Panc1 (cell line): ENCODE measurements at regions not wholly inside any gene's neighbourhood (a gene's known extent, or its start where the extent isn't known, plus 50 kb on each side); places are given as distances from the start of the nearest gene placed in this dataset.

Experiments used
- ATAC-seq: fragments of 200-7000 bp; cut with Tn5 transposase; 2 replicates; pipeline ENCODE4 v1.9.1; 2020; ENCODE audit warnings: mild to moderate bottlenecking, moderate library complexity
- BruUV-seq: library from RNA; stranded (reverse); fragments of 400-500 nt; replicated peaks from 2 replicates; lab custom pipeline; 2021; lab: Mats Ljungman, UMichigan
- CTCF ChIA-PET: fragments of 300-600 bp; sonication (Branson Sonifier 250); formaldehyde crosslinking; loops from one replicate; lab custom pipeline; 2022; ENCODE audit warnings: antibody characterized with exemption; lab: Charles Lee
- POLR2A ChIA-PET: fragments of 300-600 bp; sonication (Branson Sonifier 250); formaldehyde crosslinking; loops from one replicate; lab custom pipeline; 2022; ENCODE audit warnings: antibody characterized with exemption; lab: Charles Lee
- DNase-seq: peaks from one replicate; pipeline ENCODE4 v3.0.0-alpha.2; 2010; ENCODE audit warnings: low read depth, low spot score
- H3K27ac ChIP-seq: 2 replicates; pipeline ENCODE4 v1.5.1; 2011; ENCODE audit warnings: mild to moderate bottlenecking, low read length, inconsistent platforms
- H3K27me3 ChIP-seq: fragments of 200-500 bp; sonication (Bioruptor generic); 2 replicates; pipeline ENCODE4 v1.6.0; 2014; ENCODE audit warnings: low read length, inconsistent platforms; ENCODE audit not compliant: control insufficient read depth, insufficient read depth
- H3K36me3 ChIP-seq: fragments of 200-500 bp; sonication (Bioruptor generic); 2 replicates; pipeline ENCODE4 v1.5.1; 2014; ENCODE audit warnings: inconsistent platforms, mild to moderate bottlenecking, low read length, moderate library complexity; ENCODE audit not compliant: control insufficient read depth, insufficient read depth
- H3K4me1 ChIP-seq: 2 replicates; pipeline ENCODE4 v1.5.1; 2011; ENCODE audit warnings: inconsistent platforms, mild to moderate bottlenecking, low read length, moderate library complexity; ENCODE audit not compliant: control insufficient read depth, insufficient read depth
- H3K4me3 ChIP-seq, 2 experiments: 2 replicates each; pipeline ENCODE4 v1.5.1; 2011 to 2012; ENCODE audit warnings: low read depth in 2 of 2, low read length in 2 of 2, mild to moderate bottlenecking in 2 of 2, inconsistent platforms in 1 of 2, moderate library complexity in 1 of 2
- H3K9me3 ChIP-seq: fragments of 200-500 bp; sonication (Bioruptor generic); 2 replicates; pipeline ENCODE4 v1.5.1; 2014; ENCODE audit warnings: low read depth, mild to moderate bottlenecking, inconsistent platforms, low read length, moderate library complexity; ENCODE audit not compliant: control insufficient read depth, insufficient read depth
- POLR2AphosphoS5 ChIP-seq: IDR thresholded peaks from 2 replicates; pipeline ENCODE4 v1.6.1; 2012; ENCODE audit warnings: mild to moderate bottlenecking, low read depth, low read length, moderate library complexity
- SIN3A ChIP-seq: IDR thresholded peaks from 2 replicates; pipeline ENCODE4 v1.6.1; 2012; ENCODE audit warnings: low read depth, mild to moderate bottlenecking, low read length, moderate library complexity, borderline replicate concordance; ENCODE audit not compliant: insufficient read depth
- TCF7L2 ChIP-seq: IDR thresholded peaks from 2 replicates; pipeline ENCODE4 v1.6.1; 2011; ENCODE audit warnings: mild to moderate bottlenecking, low read depth, low read length, inconsistent platforms
- in situ Hi-C: cut with HindIII; loops from 2 replicates; pipeline ENCODE4 v1.10.0; 2016; ENCODE audit warnings: low sequenced_read_pairs, low pct_unique_long_range_greater_than_20kb
- intact Hi-C: fragments of 100-400 bp; cut with micrococcal nuclease; formaldehyde crosslinking; loops from one replicate; pipeline ENCODE4 v1.10.0; 2022; ENCODE audit not compliant: unreplicated experiment
- TF ChIP-seq, protein P1 (sequence below), 2 experiments: IDR thresholded peaks; 2 replicates each; pipeline ENCODE4 v1.6.1; 2011 to 2012; ENCODE audit warnings: low read depth in 2 of 2, control low read depth in 1 of 2, low read length in 1 of 2, mild to moderate bottlenecking in 1 of 2, moderate library complexity in 1 of 2; ENCODE audit not compliant: insufficient read depth in 1 of 2
- TF ChIP-seq, protein P2 (sequence below): fragments of 450-650 bp; IDR thresholded peaks from 2 replicates; pipeline ENCODE4 v1.5.1; 2017; ENCODE audit warnings: mild to moderate bottlenecking

DNA sequence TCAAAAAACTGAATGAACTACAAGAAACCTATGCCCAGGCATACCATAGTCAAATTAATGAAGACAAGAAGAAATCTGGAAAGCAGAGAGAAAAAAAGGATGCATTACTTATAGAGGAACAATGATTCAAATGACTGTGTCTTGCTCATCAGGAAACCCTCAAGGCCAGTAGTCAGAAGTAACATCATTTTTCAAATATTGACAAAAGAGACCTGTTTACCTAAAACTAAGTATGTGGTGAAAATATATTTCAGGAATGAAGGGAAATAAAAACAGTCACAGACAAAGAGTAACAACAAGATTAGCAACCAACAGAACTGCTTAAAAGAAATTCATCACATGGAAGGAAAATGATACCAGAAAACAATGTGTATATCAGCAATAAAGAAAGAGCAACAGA lies 128.4 kb downstream of the ALOX5 start:
- Histone ChIP-seq H3K4me3 (no peak overlapping the region), H3K36me3 (no peaks in the 10 kb centered on the region), H3K4me1 (peaks cover 35% of the 10 kb centered on the region; the same call in 1 of the 2 replicates), H3K27me3 (no peaks in the 10 kb centered on the region), H3K9me3 (no peaks in the 10 kb centered on the region), H3K27ac (peak overlapping the region; percentile 48; the same call in 1 of the 2 replicates)
- TF ChIP-seq, protein P1, sequence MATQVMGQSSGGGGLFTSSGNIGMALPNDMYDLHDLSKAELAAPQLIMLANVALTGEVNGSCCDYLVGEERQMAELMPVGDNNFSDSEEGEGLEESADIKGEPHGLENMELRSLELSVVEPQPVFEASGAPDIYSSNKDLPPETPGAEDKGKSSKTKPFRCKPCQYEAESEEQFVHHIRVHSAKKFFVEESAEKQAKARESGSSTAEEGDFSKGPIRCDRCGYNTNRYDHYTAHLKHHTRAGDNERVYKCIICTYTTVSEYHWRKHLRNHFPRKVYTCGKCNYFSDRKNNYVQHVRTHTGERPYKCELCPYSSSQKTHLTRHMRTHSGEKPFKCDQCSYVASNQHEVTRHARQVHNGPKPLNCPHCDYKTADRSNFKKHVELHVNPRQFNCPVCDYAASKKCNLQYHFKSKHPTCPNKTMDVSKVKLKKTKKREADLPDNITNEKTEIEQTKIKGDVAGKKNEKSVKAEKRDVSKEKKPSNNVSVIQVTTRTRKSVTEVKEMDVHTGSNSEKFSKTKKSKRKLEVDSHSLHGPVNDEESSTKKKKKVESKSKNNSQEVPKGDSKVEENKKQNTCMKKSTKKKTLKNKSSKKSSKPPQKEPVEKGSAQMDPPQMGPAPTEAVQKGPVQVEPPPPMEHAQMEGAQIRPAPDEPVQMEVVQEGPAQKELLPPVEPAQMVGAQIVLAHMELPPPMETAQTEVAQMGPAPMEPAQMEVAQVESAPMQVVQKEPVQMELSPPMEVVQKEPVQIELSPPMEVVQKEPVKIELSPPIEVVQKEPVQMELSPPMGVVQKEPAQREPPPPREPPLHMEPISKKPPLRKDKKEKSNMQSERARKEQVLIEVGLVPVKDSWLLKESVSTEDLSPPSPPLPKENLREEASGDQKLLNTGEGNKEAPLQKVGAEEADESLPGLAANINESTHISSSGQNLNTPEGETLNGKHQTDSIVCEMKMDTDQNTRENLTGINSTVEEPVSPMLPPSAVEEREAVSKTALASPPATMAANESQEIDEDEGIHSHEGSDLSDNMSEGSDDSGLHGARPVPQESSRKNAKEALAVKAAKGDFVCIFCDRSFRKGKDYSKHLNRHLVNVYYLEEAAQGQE (IDR thresholded peaks at IDR 0.05; ENCODE audit: insufficient read depth in 1 of 2, low read depth in 2 of 2, low read length in 1 of 2) = no peak
- TF ChIP-seq, protein P2, sequence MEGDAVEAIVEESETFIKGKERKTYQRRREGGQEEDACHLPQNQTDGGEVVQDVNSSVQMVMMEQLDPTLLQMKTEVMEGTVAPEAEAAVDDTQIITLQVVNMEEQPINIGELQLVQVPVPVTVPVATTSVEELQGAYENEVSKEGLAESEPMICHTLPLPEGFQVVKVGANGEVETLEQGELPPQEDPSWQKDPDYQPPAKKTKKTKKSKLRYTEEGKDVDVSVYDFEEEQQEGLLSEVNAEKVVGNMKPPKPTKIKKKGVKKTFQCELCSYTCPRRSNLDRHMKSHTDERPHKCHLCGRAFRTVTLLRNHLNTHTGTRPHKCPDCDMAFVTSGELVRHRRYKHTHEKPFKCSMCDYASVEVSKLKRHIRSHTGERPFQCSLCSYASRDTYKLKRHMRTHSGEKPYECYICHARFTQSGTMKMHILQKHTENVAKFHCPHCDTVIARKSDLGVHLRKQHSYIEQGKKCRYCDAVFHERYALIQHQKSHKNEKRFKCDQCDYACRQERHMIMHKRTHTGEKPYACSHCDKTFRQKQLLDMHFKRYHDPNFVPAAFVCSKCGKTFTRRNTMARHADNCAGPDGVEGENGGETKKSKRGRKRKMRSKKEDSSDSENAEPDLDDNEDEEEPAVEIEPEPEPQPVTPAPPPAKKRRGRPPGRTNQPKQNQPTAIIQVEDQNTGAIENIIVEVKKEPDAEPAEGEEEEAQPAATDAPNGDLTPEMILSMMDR = no peak
- TF ChIP-seq POLR2AphosphoS5 (no peak), SIN3A (no peak), TCF7L2 (no peak)
- ChIA-PET CTCF (no interaction called here), POLR2A (no interaction called here)
- in situ Hi-C loops = no loop called here
- intact Hi-C loops = no loop called here
- BruUV-seq = no TSS peak
- DNase-seq (no peak), ATAC-seq (peak; percentile 63; the same call in 1 of the 2 replicates)

DNA sequence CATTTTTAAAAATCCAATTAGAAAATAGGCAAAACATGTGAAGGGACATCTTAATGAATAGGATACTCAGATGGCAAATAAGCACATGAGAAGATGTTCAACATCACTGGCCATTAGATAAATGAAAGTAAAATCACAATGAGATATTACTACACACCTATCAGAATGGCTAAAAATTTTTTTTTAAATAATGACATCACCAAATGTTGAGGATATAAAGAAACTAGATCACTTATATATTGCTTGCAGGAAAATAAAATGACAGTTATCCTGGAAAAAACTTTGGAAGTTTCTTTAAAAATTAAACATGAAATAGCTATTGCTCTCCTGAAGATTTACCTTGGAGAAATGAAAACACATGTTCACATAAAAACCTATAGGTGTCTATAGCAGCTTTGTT lies 127.8 kb downstream of the ALOX5 start:
- peaks cover 3% of the 10 kb centered on the region; the same call in 1 of the 2 replicates for H3K9me3 ChIP-seq
- intact Hi-C loops = no loop called here
- no peak for ATAC-seq
- POLR2A ChIA-PET = no interaction called here
- BruUV-seq = no TSS peak
- no peaks in the 10 kb centered on the region for H3K27me3 ChIP-seq
- CTCF ChIA-PET = no interaction called here
- in situ Hi-C loops = no loop called here
- peaks cover 28% of the 10 kb centered on the region; the same call in 1 of the 2 replicates for H3K4me1 ChIP-seq
- no peak for DNase-seq
- H3K4me3 ChIP-seq = no peak overlapping the region
- H3K36me3 ChIP-seq = no peaks in the 10 kb centered on the region
- 0 out of 2 replicates have a peak overlapping the region, but pooled peaks have one; percentile 48 for H3K27ac ChIP-seq
- TF ChIP-seq, protein P1 (IDR thresholded peaks at IDR 0.05; ENCODE audit: insufficient read depth in 1 of 2, low read depth in 2 of 2, low read length in 1 of 2) = no peak
- no peak for TF ChIP-seq TCF7L2
- TF ChIP-seq POLR2AphosphoS5 = no peak
- no peak for TF ChIP-seq SIN3A
- TF ChIP-seq, protein P2 = no peak
